ENCODE measurements at regions not wholly inside any gene's neighbourhood (a gene's known extent, or its start where the extent isn't known, plus 50 kb on each side); places are given as distances from the start of the nearest gene placed in this dataset.
"Not testable (repeated sequence)": the region's sequence is repeated elsewhere in the genome, so short reads cannot be mapped to it uniquely, and the experiment has no call there.

DNA sequence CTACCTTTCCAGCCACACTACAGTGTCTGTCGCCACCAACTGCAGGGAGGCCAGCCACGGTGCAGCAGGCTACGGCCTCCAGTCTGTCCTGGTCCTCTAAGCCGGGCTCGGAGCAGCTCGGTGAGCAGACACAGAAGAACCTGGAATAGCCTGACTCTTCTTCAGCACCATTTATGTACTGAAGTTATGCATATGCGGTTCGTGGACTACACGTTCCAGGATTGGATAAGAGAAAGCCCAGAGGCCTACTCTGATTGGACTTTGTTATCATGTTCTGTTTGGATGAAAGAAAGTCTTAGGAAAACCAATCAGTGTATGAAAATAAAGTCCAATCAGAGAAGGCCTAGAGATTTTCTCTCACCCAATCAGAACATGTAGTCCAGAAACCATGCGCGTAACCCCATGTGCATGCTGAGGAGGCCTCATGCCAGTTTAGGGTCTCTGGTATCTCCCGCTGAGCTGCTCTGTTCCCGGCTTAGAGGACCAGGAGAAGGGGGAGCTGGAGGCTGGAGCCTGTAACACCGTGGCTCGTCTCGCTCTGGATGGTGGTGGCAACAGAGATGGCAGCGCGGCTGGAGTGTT lies 4462.0 kb upstream of the OR11H1 start:
- TF ChIP-seq, protein P1, sequence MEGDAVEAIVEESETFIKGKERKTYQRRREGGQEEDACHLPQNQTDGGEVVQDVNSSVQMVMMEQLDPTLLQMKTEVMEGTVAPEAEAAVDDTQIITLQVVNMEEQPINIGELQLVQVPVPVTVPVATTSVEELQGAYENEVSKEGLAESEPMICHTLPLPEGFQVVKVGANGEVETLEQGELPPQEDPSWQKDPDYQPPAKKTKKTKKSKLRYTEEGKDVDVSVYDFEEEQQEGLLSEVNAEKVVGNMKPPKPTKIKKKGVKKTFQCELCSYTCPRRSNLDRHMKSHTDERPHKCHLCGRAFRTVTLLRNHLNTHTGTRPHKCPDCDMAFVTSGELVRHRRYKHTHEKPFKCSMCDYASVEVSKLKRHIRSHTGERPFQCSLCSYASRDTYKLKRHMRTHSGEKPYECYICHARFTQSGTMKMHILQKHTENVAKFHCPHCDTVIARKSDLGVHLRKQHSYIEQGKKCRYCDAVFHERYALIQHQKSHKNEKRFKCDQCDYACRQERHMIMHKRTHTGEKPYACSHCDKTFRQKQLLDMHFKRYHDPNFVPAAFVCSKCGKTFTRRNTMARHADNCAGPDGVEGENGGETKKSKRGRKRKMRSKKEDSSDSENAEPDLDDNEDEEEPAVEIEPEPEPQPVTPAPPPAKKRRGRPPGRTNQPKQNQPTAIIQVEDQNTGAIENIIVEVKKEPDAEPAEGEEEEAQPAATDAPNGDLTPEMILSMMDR (IDR thresholded peaks at IDR 0.05 in 8 of 11, conservative IDR thresholded peaks at IDR 0.05 in 3 of 11): not testable (repeated sequence)
- TF ChIP-seq POLR2AphosphoS5 (IDR thresholded peaks at IDR 0.05): not testable (repeated sequence)

Measured in spleen (tissue), 7 donors.